HG03342 (cell line): ENCODE measurements at regions not wholly inside any gene's neighbourhood (a gene's known extent, or its start where the extent isn't known, plus 50 kb on each side); places are given as distances from the start of the nearest gene placed in this dataset.
A peak's percentile ranks its signal among the peaks of the same experiment; 100 is the strongest.

Experiments
- ATAC-seq: cut with Tn5 transposase; IDR thresholded peaks from one replicate; pipeline ENCODE4 v1.9.1; 2021; ENCODE audit warnings: mild to moderate bottlenecking, moderate library complexity; ENCODE audit not compliant: unreplicated experiment

GRCh38 chr7:12517451-12517850 lies 53.1 kb upstream of the SCIN start:
- ATAC-seq: no peak

DNA sequence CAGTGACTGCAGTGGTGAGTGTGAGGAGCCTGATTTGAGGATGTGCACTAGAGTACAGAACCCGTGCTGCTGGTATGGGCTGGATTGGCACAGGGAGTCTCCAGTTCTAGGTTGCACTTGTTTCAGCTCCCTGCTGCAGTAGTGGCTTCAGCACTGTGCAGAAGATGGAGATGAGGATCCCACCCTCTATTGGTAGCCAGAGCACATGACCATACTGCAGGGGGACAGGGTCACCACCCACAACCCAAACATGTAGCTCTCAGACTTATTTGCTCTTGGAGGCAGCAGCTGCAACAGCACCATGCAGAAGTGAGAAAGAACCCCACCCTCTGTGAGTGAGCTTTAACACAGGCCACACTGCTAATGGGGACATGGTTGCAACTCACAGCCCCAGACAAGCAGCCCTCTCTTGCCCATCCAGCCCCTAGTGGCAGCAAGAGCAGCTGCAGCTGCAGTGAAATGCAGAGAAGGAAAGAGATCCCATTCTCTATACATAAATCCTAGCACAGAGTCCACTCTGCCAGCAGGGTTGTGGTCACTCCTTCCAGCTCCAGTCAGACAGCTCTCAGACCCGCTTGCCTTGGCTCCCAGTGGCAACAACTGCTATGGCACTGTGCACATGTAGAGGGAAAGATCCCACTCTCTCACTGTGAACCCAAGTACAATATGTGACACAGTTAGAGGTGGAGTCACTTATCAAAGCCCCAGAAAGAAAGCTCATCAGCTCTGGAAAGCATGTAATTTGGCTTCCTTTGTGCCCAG lies 51.4 kb upstream of the SCIN start:
- ATAC-seq: peak; percentile 97

- no peak for ATAC-seq
Observed at GRCh38 chr7:12519682-12520009, 50.9 kb upstream of the SCIN start.
